SKM-1 treated with dmso at 0.1 percent for 144 hours (cell line): ENCODE measurements at regions not wholly inside any gene's neighbourhood (a gene's known extent, or its start where the extent isn't known, plus 50 kb on each side); places are given as distances from the start of the nearest gene placed in this dataset.

Source experiments
- DNase-seq: peaks from one replicate; lab custom pipeline; 2025; ENCODE audit not compliant: unreplicated experiment; lab: John Stamatoyannopoulos, UW

DNA sequence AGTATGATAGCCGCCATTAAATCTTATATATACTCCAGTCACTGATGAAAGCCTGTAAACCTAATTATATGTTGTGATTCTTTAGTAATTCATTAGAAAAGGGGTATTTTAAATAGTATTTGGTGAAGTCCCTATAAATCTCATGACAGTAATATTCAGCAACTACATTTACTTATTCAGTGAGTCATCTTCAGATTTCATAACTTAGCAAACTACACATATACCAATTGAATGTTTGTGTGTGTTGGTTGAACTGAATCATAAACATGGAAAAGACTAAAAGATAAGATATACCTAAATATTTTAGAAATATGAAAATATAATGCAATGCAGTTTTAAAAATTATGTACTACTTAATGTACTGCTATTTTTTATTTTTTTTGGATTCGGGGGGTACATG lies 1050.4 kb downstream of the MAT2B start:
- no peak for DNase-seq

DNA sequence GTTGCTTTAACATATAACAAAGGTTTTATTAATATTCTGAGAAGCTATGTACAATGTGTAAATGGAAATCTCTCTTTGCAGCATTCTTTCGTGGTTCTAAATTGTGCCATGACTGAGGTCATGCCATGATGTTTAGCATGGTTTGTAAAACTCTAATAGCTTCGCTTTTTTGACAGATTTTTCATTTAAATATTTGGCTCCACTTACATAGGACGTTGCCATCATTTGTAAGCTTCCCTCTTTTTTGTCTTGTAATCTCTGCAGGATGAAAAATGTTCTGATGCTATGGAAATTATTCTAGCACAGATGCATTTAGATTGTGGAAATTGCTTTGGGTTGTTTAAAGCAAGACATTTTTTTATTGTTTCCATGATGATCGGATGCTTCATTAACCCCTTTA lies 1054.8 kb downstream of the MAT2B start:
- no peak for DNase-seq

DNA sequence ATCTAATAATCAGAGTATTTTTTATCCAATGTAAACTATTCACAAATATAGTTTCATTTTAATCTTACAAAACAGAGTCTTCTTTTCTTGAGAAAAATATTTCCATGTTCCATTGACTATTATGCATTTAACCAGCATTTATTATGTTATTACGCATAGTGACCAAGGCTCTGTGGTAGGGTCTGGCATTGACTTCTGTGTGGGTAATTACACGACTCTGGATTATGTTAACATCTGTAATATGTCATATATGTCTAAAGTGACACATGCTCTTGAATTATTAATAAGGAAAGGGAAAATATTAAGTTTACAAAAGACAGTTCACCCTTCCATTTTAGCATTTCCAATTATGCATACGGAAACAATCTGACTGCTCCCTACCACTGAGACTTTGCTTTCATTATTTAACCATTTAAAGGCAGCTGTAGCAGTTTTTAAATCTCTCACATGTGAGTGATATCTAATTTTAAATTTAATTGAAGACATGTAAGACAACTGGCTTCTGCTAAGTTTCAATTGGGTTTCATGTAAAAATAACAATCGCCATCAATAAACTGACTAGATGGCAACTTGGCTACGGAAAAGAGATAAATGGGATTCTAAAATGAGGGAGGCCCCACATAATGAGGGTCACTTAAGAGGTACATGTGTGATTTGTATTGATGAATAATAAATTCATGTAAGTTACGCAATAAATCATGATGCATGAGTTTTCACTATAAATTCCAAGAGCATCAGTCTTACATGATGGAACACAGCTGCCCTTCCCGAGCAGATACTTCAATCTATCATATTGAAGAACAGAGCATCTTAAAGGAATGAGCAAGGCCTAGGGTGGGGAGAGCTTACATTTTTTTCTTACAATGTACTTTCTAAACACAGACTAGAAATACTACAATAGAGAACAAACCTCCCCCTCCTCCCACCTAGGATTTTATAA lies 1056.8 kb downstream of the MAT2B start:
- no peak for DNase-seq

DNA sequence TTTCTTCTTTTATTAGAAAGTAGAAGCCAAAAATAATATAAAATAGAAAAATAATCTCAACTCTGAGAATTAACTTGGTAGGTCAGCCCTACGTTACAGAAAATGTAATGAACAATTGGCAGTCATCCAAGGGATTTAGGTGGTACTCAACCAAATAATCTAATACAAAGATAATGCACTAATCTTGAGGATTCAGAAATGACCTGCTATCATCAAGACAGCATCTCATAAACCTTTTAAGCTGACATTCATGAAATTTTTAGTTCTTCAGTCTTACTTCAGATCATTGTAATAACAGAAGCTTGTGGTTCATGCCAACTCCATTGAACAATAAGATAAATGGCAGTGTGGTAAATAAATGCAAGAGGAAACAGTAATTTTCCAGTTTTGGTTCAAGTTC lies 1058.0 kb downstream of the MAT2B start:
- no peak for DNase-seq

DNA sequence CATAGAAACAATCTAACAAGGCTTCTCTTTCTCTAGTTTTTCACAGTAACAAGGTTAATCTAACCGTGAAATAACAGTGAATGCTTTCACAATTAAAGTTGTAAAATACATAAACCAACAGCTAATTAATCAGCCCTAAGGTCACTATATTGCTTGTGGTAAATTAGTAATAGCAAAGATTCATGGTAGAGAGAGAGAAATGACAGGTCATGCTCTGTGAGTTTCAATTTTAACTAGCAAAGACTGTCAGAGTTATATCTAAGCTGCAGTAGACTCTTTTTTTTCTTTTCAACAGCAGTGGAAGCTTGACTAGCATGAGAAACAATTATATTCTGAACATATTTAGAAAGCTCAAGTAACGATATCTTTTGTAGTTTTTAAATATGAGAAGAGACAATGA lies 1068.0 kb downstream of the MAT2B start:
- no peak for DNase-seq

DNA sequence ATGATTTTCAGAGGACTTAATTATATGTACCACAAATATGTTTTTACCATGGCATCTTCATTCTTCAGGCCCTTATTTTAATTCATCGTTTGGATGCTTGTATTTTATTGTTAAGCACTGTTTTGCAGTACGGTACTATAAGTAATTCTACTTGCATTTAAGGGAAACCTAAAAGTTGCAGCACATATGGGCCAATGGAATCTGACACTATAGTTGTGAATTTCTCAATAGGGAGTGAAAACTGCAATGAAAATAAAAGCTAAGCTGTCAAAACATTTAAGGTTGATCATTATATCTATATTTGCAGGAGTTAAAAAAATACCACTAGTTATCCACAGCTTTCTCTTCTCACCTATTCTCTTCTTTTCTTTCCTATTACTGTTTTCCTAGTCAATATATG lies 1071.8 kb downstream of the MAT2B start:
- DNase-seq: no peak

DNA sequence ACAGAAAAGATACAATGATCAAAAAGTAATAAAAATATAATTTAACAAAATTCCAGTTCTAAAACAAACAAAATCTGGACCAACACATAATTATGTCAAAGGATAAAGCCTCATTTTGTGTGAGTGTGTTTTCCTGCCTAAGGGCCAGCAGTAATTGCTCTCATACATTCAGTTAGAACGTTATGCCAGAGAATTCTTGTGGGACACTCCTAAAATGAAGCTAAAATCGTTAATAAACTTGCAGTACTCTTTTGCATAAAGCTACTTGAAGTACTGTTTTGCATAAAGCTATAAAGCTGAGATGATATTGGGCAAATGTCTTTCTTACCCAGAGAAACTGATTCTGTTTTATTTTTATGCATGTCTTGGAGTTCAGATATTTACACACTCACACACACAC lies 1072.3 kb downstream of the MAT2B start:
- DNase-seq: no peak

DNA sequence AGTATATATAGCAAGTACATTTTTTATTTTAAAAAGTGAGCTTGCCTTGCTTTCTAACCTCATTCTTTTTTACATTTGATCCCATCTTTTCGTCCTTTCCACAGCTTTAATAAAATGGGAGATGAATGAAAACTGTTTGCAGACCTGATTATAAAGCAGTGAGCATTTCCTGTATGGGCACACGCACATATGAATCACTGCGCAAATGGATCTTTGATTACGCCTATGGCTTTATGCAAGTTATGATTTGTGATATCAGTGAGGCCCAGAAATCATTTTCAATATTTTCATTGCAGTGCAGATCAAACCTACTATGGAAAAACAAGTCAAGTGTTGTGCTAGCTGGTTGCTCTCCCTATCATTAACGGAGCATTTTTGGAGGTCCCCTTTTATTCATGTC lies 1073.0 kb downstream of the MAT2B start:
- no peak for DNase-seq

DNA sequence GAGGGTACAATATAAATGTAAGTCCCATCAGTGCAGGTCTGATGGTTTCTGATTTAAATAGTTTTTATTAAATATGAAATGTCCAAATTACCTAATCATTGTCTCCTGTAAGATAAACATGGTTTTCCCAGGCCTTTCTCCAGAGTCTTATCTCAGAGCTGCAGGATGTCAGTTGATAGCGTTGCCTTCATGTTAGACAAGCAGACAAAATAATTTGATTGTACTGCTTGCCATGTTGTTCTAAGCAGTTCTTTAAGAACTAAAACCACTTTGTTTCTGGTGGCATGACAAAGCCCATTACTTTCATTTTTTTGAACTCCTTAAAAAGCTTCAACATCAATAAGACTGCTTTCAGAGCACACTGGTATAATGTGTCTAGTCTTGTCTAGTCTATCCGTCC lies 1073.5 kb downstream of the MAT2B start:
- DNase-seq: no peak

DNA sequence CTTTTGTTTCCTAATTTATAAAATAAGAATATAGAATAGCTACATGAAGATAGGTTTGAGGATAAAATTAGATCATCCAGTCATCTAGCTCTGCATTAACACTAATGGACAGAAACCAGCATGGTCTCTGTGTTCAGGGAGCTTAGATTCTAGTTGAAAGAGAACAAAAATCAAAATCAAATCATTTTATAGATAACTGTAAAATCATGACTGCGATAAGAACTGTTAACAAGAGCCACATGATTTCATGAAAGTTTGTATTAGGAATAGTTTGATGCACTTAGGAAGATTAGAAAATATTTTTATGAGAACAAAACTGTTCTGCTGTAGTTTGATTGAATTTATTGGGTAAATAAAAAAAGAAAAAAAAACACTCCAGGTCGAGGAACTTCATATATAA lies 1074.7 kb downstream of the MAT2B start:
- no peak for DNase-seq

DNA sequence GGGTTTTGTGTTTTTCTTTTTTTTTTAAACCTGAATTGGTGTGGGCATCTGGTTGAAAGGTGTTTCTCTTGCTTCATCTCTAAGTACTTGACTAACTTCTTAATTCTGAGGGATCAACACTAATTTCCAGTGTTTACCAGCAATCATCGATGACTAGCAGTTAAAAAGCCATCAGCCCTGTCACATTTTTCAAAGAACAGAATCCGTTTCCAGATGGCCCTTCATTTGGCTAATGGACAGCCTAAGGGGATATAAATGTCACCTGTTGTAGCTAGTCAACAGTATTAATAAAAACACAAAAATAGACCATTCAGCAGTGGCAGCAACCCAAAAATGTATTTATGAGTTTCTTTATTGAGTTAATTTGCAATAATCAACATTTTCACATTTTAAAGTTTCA lies 1076.5 kb downstream of the MAT2B start:
- DNase-seq: no peak

DNA sequence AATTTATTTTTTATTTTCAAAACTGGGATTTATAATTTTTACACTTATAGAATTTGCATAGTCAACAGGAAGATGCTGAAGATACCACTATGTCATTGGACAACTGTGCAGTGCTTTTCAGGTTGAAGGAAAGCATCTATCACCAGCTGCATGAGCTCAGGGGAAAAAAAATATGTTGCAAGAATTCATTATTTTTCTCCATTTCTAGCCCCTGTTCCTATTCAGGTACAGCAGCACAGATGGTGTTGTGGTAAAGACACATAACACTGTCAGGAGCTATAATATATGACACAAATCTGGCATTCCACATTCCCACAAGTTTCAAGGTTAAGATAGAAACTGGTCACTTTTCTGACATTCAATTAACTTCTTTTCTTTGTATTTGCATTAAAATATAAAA lies 1088.6 kb downstream of the MAT2B start:
- DNase-seq: no peak

DNA sequence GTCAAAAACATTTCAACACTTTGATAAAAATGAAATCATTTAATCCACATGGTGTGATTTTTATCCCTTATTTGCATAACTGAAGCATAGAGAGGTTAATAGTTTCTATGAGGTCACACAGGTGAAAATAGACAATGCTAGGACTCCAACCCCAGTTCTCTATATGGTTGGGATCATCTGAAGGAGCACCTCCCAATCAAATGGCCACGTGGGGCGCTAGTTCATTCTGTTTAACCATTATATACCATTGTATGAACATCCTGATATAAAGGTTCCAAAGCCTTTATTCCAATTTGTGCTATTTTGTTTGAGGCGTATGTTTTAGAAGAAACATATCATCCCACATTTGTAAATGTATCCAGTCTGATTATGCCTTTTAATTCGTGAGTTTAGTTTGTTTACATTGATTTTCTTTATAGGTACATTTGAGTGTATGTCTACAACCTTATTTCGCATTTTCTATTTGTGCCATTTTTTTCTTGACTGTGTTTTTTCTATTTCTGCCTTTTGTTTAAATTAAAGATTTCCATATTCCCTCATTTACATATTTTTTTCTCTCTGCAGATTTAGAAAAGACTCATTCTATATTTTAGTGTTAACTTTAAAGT lies 1092.0 kb downstream of the MAT2B start:
- DNase-seq: no peak

DNA sequence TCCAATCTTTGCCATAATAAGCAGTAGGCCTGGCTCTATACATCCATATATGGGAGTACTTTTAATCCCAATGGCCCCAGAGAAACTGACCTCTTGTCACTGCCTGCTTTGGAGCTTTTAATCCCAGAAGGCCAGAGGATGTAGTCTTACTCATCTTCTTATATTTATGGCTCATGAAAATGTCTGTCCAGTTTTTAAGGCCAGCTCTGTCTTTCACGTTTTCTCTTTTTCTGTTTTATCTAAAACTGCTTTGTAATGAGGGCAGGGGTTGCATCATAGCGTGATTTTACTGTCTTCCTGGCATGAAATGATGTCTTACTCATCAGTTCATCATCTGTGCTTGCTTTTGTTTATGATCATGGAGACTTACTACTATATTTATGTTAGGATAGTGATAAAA lies 1094.9 kb downstream of the MAT2B start:
- DNase-seq: no peak

DNA sequence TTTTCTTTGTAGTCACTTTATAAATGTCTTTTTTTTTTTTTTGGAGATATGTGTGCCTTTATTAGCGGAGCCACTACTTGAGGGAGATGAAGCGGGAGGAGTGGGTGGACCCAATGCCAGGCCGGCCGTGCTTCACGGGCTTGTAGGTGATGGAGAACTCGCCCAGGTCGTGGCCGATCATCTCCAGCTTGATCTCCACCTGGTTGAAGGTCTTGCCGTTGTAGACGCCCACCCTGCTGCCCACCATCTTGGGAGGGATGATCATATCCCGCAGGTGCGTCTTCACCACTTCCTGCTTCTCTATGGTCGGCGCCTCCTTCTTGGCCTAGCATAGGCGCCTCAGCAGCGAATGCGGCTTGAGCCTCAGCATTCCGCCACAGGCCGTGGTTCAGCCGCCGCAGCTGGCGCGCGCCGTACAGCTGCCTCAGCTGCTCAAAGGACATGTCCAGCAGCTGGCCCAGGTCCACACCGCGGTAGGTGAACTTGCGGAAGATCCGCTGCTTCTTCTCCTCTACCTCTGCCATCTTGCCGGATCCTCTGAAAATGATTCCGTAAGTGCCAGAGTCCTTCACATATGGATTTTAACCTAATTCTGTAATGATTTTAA lies 1095.6 kb downstream of the MAT2B start:
- no peak for DNase-seq

DNA sequence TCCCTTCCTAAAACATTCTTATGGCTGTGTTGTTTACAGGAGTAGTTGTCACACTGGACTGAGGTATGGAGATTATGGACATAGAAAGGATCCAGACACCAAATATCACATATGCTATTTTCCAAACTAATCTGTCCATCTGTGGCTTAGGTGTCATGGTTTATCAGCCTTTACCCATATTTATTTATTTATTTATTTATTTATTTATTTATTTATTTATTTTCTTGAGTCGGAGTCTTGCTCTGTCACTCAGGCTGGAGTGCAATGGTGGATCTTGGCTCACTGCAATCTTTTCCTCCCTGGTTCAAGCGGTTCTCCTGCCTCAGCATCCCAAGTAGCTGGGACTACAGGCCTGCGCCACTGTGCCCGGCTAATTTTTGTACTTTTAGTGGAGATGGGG lies 1103.1 kb downstream of the MAT2B start:
- DNase-seq: no peak

DNA sequence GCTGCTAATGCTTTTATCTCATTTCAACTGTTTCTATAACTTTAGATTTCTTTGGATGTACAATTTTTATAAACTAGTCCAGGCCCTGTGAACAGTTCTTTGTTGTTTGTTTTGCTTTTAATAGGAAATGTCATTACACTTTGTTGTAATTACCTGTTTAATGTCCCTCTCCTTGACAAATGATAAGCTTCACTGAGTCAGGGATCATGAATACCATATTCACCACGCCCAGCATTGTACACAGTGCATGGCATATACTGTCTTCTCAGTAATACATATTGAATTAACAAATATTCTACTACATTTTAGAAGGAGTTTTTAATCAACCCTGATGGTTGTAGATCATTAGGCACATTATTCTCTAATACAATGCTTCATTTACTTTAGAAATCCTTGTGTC lies 1105.0 kb downstream of the MAT2B start:
- no peak for DNase-seq

DNA sequence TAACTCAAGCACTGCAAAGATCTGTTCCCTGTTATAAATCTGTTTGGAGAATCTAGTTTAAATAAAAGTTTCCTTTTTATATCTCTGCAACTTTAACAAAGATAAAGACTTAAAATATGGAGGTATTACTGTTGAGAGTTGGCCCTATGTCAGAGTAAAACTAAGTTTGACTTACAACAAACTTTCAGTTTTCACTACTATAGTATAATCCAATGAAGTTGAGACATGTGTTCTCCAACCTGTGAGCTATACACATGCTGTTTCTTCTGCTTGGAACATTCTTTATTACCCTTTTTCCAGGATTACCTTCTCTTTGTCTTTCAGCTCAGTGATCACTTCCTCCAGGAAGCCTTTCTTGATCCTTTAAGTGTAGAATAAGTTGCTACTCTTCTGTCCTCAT lies 1109.3 kb downstream of the MAT2B start:
- DNase-seq: no peak

DNA sequence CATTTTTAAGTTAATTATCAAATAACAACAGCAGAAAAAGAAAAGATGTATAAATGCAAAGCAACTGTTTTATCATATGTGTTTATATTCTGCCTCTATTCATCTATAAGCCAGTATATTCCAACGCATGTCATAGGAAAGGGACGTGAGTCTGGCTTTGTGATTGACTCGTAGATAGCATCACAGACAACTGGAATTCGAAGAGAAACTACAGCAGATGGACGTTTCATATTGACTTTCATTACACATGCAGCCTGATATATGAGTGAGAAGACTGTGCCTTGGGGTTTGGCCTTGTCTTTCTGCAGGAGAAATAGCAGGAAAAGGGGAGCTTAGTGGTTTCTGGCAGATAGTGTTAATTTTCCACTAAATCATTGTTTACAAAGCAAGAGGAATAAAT lies 1111.9 kb downstream of the MAT2B start:
- no peak for DNase-seq

DNA sequence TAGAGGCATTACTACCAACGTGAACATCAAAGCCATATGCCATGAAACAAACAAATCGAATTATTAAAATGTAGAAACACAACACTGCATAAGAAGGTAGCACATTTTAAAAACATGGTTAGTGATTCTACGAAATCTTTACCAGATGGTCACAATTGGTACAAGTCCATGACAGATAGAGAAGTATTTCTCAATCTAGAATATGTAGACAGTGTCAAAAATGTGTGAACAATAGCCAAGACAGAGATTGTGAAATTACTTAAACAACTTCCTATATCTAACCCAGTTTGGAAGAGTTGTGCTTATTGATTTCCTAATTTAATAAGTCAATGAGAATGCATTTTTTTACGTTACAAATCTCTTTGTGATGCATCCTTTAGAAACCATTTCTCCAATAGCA lies 1121.6 kb downstream of the MAT2B start:
- peak; percentile 37 for DNase-seq

DNA sequence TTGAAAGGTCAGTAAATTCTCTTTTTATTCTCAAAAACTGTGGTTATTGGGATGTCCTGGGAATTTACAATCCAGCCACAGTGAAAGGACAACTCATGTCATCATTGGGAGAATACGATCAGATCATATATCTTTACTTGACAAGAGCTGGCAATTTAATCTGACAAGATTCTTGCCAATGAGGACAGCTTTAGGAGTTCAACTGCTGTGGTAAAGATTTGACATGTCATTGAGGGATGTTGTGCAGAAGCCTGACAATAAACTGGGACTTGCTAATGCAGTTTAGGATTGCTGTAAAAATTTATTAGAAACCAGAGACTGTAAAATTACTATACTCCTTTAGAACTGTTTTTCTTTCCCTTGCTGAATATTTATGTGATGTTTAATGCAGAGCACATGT lies 1131.0 kb downstream of the MAT2B start:
- DNase-seq: no peak

DNA sequence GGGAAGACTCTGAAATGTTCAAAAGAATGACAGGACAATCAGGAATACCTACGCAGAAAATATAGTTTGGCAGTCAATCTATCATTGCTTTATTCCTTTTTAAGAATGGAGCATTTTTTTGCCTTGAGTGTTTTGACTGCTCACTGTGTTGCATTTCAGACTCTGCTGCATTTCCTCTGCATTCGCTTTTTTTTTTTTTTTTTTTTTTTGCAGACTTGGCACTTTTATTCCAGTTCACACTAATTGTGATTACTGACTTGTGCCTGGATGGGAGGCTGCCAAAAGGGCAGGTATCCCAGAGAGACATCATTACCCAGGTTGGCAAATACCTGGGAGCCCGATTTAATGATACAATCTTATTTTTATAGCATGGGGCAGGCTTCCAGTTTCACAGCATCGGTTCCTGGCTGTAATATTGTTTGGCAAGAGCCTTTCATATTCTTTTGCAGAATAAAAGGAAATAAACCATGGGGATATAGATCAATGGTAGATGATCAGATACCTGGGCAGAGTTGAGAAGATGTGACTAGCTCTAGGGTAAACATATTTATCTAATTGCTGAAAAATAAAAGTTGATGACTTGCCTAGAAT lies 1132.6 kb downstream of the MAT2B start:
- DNase-seq: no peak
